GM12878 (cell line): ENCODE measurements at regions not wholly inside any gene's neighbourhood (a gene's known extent, or its start where the extent isn't known, plus 50 kb on each side); places are given as distances from the start of the nearest gene placed in this dataset.

Experiments
- ATAC-seq: fragments of 200-7000 bp; cut with Tn5 transposase; 3 replicates; pipeline ENCODE4 v1.9.1; 2020; ENCODE audit warnings: mild to moderate bottlenecking, moderate library complexity
- BruUV-seq: library from RNA; stranded (reverse); fragments of 400-500 nt; replicated peaks from 2 replicates; lab custom pipeline; 2021; lab: Mats Ljungman, UMichigan
- CTCF ChIA-PET: fragments of 300-600 bp; sonication (Branson Sonifier 250); formaldehyde crosslinking; extraction: SDS; loops from one replicate; lab custom pipeline; 2021; ENCODE audit warnings: inconsistent platforms; lab: Yijun Ruan, JAX
- POLR2A ChIA-PET: fragments of 350-600 bp; formaldehyde crosslinking; extraction: SDS; loops from one replicate; lab custom pipeline; 2021; ENCODE audit warnings: inconsistent platforms; lab: Charles Lee
- RAD21 ChIA-PET: fragments of 300-600 bp; sonication (Branson Sonifier 250); formaldehyde crosslinking; loops from one replicate; lab custom pipeline; 2023; ENCODE audit warnings: antibody characterized with exemption; ENCODE audit not compliant: unreplicated experiment; lab: Charles Lee
- SMC1A ChIA-PET: fragments of 300-600 bp; sonication (Branson Sonifier 250); formaldehyde crosslinking; loops from one replicate; lab custom pipeline; 2023; ENCODE audit not compliant: unreplicated experiment, uncharacterized antibody; lab: Charles Lee
- DNase-seq: peaks from one replicate; pipeline ENCODE4 v3.0.0-alpha.2; 2011; ENCODE audit warnings: low read depth, low spot score
- FAIRE-seq: peaks from 3 replicates; lab custom pipeline; 2011; peaks lifted over from hg19 to GRCh38; lab: Jason Lieb, UNC
- H2AFZ ChIP-seq: 2 replicates; pipeline ENCODE4 v1.6.0; 2011; ENCODE audit warnings: low read depth, low read length, control low read depth; ENCODE audit not compliant: control insufficient read depth
- H3K27ac ChIP-seq: 2 replicates; pipeline ENCODE4 v1.5.1; 2011; ENCODE audit warnings: control low read depth; ENCODE audit not compliant: control insufficient read depth, insufficient read depth
- H3K27me3 ChIP-seq, 2 experiments: replicated peaks in 1 of 2; 2 replicates each; pipeline versions ENCODE4 v1.6.0 to v1.6.1; 2011; ENCODE audit warnings: low read length in 1 of 2; ENCODE audit not compliant: control insufficient read depth in 2 of 2, insufficient read depth in 2 of 2
- H3K36me3 ChIP-seq, 2 experiments: 2 replicates each; pipeline ENCODE4 v1.5.1; 2011; ENCODE audit warnings: low read length in 1 of 2; ENCODE audit not compliant: control insufficient read depth in 2 of 2, insufficient read depth in 2 of 2
- H3K4me1 ChIP-seq: 2 replicates; pipeline ENCODE4 v1.6.1; 2011; ENCODE audit warnings: mild to moderate bottlenecking, low read length, moderate library complexity, mixed read lengths; ENCODE audit not compliant: control insufficient read depth, insufficient read depth
- H3K4me2 ChIP-seq: 2 replicates; pipeline ENCODE4 v1.6.0; 2011; ENCODE audit warnings: control low read depth; ENCODE audit not compliant: control insufficient read depth, insufficient read depth
- H3K4me3 ChIP-seq: fragments of 200-600 bp; sonication (generic); 2 replicates; pipeline ENCODE4 v1.5.1; 2016
- H3K79me2 ChIP-seq: 2 replicates; pipeline ENCODE4 v1.6.0; 2011; ENCODE audit warnings: low read length; ENCODE audit not compliant: control insufficient read depth, insufficient read depth
- H3K9ac ChIP-seq: 2 replicates; pipeline ENCODE4 v1.8.0; 2011; ENCODE audit warnings: low read length, control low read depth, mixed read lengths; ENCODE audit not compliant: control insufficient read depth, insufficient read depth
- H3K9me3 ChIP-seq: replicated peaks from 3 replicates; pipeline ENCODE4 v1.5.1; 2011; ENCODE audit warnings: mild to moderate bottlenecking, low read length; ENCODE audit not compliant: control insufficient read depth, insufficient read depth
- H4K20me1 ChIP-seq: 2 replicates; pipeline ENCODE4 v1.6.0; 2011; ENCODE audit not compliant: control insufficient read depth, insufficient read depth
- CEBPZ ChIP-seq: fragments of 150-350 bp; IDR thresholded peaks from 2 replicates; pipeline ENCODE4 v1.6.1; 2016; ENCODE audit warnings: low read depth, low read length
- IRF4 ChIP-seq: IDR thresholded peaks from 2 replicates; pipeline ENCODE4 v1.6.1; 2011; ENCODE audit warnings: low read depth, low read length
- PAX5 ChIP-seq: IDR thresholded peaks from 2 replicates; pipeline ENCODE4 v1.6.1; 2011; ENCODE audit warnings: low read depth, low read length, borderline replicate concordance
- POLR2AphosphoS2 ChIP-seq: IDR thresholded peaks from 2 replicates; pipeline ENCODE4 v1.6.1; 2011; ENCODE audit warnings: low read depth, mild to moderate bottlenecking, low read length, improper control_type of control experiment, moderate library complexity
- RUNX3 ChIP-seq: IDR thresholded peaks from 2 replicates; pipeline ENCODE4 v1.6.1; 2012; ENCODE audit warnings: low read length, inconsistent platforms
- SIN3A ChIP-seq: IDR thresholded peaks from 2 replicates; pipeline ENCODE4 v1.6.1; 2012; ENCODE audit warnings: low read depth, low read length, improper control_type of control experiment
- SREBF2 ChIP-seq: IDR thresholded peaks from 2 replicates; pipeline ENCODE4 v1.6.1; 2012; ENCODE audit warnings: mild to moderate bottlenecking, low read length
- WRNIP1 ChIP-seq: IDR thresholded peaks from 2 replicates; pipeline ENCODE4 v1.6.1; 2011; ENCODE audit warnings: low read depth, low read length, improper control_type of control experiment, borderline replicate concordance
- WGBS: methylation state at CpG from one replicate; pipeline ENCODE4 v1.1.6; 2016; ENCODE audit warnings: low lambda C conversion rate; ENCODE audit not compliant: insufficient replicate concordance, insufficient coverage; ENCODE audit errors: missing lambda C conversion rate; 5-methylcytosine and 5-hydroxymethylcytosine counted together
- in situ Hi-C: fragments of 300-500 bp; cut with MboI; formaldehyde crosslinking; loops from 9 replicates; pipeline ENCODE4 v1.14.3; 2018; ENCODE audit warnings: mixed read lengths
- intact Hi-C: fragments of 100-400 bp; cut with micrococcal nuclease; formaldehyde crosslinking; loops from one replicate; pipeline ENCODE4 v1.14.2; 2022; ENCODE audit not compliant: unreplicated experiment
- TF ChIP-seq, protein P1 (sequence below): IDR thresholded peaks from 2 replicates; pipeline ENCODE4 v1.6.1; 2012; ENCODE audit warnings: improper control_type of control experiment, low read depth, low read length; ENCODE audit not compliant: insufficient replicate concordance
- TF ChIP-seq, protein P2 (sequence below): fragments of 450-650 bp; IDR thresholded peaks from 2 replicates; pipeline ENCODE4 v1.6.1; 2016; ENCODE audit warnings: mild to moderate bottlenecking
- TF ChIP-seq, protein P3 (sequence below): fragments of 450-650 bp; IDR thresholded peaks from 2 replicates; pipeline ENCODE4 v1.6.1; 2017; ENCODE audit warnings: borderline replicate concordance

DNA sequence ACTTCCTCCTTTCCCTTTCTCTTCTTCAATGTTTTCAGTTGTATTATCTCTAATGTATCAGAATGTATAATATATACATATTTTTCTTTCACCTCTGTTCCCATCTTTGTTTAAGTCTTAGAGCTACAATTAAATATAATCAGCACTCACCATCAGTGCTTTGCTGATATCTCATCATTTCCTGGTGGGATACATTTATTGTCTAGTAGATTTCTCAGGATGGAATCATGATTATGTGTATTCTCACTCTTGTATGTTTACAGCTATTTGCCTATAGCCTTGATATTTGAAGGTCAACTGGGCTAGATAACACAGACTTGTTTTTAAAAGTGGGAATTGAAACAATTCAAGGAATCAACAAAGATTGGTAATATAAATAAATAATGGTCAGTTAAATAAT lies 124.9 kb upstream of the EEA1 start (continued):
- TF ChIP-seq, protein P1, sequence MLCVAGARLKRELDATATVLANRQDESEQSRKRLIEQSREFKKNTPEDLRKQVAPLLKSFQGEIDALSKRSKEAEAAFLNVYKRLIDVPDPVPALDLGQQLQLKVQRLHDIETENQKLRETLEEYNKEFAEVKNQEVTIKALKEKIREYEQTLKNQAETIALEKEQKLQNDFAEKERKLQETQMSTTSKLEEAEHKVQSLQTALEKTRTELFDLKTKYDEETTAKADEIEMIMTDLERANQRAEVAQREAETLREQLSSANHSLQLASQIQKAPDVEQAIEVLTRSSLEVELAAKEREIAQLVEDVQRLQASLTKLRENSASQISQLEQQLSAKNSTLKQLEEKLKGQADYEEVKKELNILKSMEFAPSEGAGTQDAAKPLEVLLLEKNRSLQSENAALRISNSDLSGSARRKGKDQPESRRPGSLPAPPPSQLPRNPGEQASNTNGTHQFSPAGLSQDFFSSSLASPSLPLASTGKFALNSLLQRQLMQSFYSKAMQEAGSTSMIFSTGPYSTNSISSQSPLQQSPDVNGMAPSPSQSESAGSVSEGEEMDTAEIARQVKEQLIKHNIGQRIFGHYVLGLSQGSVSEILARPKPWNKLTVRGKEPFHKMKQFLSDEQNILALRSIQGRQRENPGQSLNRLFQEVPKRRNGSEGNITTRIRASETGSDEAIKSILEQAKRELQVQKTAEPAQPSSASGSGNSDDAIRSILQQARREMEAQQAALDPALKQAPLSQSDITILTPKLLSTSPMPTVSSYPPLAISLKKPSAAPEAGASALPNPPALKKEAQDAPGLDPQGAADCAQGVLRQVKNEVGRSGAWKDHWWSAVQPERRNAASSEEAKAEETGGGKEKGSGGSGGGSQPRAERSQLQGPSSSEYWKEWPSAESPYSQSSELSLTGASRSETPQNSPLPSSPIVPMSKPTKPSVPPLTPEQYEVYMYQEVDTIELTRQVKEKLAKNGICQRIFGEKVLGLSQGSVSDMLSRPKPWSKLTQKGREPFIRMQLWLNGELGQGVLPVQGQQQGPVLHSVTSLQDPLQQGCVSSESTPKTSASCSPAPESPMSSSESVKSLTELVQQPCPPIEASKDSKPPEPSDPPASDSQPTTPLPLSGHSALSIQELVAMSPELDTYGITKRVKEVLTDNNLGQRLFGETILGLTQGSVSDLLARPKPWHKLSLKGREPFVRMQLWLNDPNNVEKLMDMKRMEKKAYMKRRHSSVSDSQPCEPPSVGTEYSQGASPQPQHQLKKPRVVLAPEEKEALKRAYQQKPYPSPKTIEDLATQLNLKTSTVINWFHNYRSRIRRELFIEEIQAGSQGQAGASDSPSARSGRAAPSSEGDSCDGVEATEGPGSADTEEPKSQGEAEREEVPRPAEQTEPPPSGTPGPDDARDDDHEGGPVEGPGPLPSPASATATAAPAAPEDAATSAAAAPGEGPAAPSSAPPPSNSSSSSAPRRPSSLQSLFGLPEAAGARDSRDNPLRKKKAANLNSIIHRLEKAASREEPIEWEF: no peak
- TF ChIP-seq POLR2AphosphoS2 (no peak), SREBF2 (no peak)

- no peak for DNase-seq
- RAD21 ChIA-PET: no interaction called here
- ATAC-seq: no peak
- POLR2A ChIA-PET: interaction anchor here (0.7 kb wide), 1 partner anchor 9 kb away, joined by 3 read pairs; no protein-coding TSS in a partner anchor
- Histone ChIP-seq H3K4me1 (peaks cover 8% of the 10 kb centered on the region), H4K20me1 (no peaks in the 10 kb centered on the region), H3K4me3 (no peak overlapping the region), H3K9ac (no peak overlapping the region), H3K27ac (no peak overlapping the region), H3K9me3 (no peaks in the 10 kb centered on the region; the same call in 2 of the 3 replicates), H3K79me2 (no peaks in the 10 kb centered on the region), H3K27me3 (no peaks in the 10 kb centered on the region), H3K36me3 (no peaks in the 10 kb centered on the region), H3K4me2 (no peak overlapping the region), H2AFZ (no peak overlapping the region)
- intact Hi-C loops: no loop called here
- no peak for FAIRE-seq
- TF ChIP-seq, protein P2, sequence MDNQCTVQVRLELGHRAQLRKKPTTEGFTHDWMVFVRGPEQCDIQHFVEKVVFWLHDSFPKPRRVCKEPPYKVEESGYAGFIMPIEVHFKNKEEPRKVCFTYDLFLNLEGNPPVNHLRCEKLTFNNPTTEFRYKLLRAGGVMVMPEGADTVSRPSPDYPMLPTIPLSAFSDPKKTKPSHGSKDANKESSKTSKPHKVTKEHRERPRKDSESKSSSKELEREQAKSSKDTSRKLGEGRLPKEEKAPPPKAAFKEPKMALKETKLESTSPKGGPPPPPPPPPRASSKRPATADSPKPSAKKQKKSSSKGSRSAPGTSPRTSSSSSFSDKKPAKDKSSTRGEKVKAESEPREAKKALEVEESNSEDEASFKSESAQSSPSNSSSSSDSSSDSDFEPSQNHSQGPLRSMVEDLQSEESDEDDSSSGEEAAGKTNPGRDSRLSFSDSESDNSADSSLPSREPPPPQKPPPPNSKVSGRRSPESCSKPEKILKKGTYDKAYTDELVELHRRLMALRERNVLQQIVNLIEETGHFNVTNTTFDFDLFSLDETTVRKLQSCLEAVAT: no peak
- TF ChIP-seq RUNX3 (no peak), IRF4 (no peak), CEBPZ (no peak), WRNIP1 (no peak), PAX5 (no peak), SIN3A (no peak)
- TF ChIP-seq, protein P3, sequence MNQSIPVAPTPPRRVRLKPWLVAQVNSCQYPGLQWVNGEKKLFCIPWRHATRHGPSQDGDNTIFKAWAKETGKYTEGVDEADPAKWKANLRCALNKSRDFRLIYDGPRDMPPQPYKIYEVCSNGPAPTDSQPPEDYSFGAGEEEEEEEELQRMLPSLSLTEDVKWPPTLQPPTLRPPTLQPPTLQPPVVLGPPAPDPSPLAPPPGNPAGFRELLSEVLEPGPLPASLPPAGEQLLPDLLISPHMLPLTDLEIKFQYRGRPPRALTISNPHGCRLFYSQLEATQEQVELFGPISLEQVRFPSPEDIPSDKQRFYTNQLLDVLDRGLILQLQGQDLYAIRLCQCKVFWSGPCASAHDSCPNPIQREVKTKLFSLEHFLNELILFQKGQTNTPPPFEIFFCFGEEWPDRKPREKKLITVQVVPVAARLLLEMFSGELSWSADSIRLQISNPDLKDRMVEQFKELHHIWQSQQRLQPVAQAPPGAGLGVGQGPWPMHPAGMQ: no peak
- in situ Hi-C loops: no loop called here
- SMC1A ChIA-PET: interaction anchor here (0.9 kb wide), 1 partner anchor 276 kb away, joined by 3 read pairs; no protein-coding TSS in a partner anchor
- WGBS: 77% methylated on average over 5 of the region's 5 CpGs
- no TSS peak for BruUV-seq
- CTCF ChIA-PET: no interaction called here
Measured at GRCh38 chr12:93055221-93055620, 126.1 kb upstream of the EEA1 start.
